Ascending aorta (tissue), 2 donors: ENCODE measurements at regions not wholly inside any gene's neighbourhood (a gene's known extent, or its start where the extent isn't known, plus 50 kb on each side); places are given as distances from the start of the nearest gene placed in this dataset.
"Not testable (repeated sequence)": the region's sequence is repeated elsewhere in the genome, so short reads cannot be mapped to it uniquely, and the experiment has no call there.

Experiments
- DNase-seq, 2 donors: peaks; one replicate each; pipeline ENCODE4 v3.0.0-alpha.2; 2019; ENCODE audit warnings: low spot score in 2 of 2
- H3K27ac ChIP-seq, 2 donors: fragments of 200-600 bp; sonication (generic); one replicate each; pipeline ENCODE4 v1.5.1; 2016 to 2017; ENCODE audit warnings: mild to moderate bottlenecking in 1 of 2
- H3K27me3 ChIP-seq: fragments of 200-600 bp; sonication (generic); one replicate; pipeline ENCODE4 v1.5.1; 2017
- H3K36me3 ChIP-seq, 2 donors: fragments of 200-600 bp; sonication (generic); one replicate each; pipeline ENCODE4 v1.5.1; 2016
- H3K4me1 ChIP-seq, 2 donors: fragments of 200-600 bp; sonication (generic); one replicate each; pipeline ENCODE4 v1.5.1; 2016 to 2017; ENCODE audit warnings: mild to moderate bottlenecking in 1 of 2
- H3K4me3 ChIP-seq, 2 donors: fragments of 200-600 bp; sonication (generic); one replicate each; pipeline ENCODE4 v1.5.1; 2016 to 2017; ENCODE audit warnings: mild to moderate bottlenecking in 1 of 2
- H3K9me3 ChIP-seq, 2 donors: fragments of 200-600 bp; sonication (generic); one replicate each; pipeline ENCODE4 v1.5.1; 2016
- intact Hi-C: fragments of 100-400 bp; cut with DNase I; formaldehyde crosslinking; loops from one replicate; pipeline ENCODE4 v1.15.1; 2023
- TF ChIP-seq, protein P1 (sequence below), 3 experiments: fragments of 200-600 bp in 2 of 3; fragments of 450-650 bp in 1 of 3; sonication (generic) in 2 of 3; IDR thresholded peaks; one replicate each; pipeline ENCODE4 v1.5.1; 2016 to 2019; ENCODE audit warnings: antibody characterized with exemption in 3 of 3, mild to moderate bottlenecking in 1 of 3, moderate library complexity in 1 of 3

DNA sequence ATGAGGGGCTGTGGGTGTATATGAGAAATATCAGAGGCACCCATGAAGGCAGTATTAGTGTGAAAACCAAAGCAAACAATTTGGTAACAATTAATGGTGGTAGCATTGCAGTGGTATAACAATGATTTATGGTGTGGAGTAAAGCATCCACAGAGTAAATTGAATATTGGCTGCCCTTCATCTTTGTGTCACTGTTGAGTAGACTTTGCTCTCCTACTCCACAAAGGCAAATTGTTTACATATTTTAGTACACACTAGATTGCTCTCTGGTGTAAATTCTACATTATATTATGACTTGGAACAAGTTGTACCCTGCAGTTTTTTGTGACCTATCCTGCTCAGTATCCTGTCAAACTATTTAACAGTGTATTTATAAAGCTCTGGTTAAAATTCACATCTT is 455.5 kb upstream of the RORB start:
- no peaks in the 10 kb centered on the region for H3K4me1 ChIP-seq
- no peak overlapping the region for H3K27ac ChIP-seq
- intact Hi-C loops: no loop called here
- DNase-seq: no peak
- no peaks in the 10 kb centered on the region for H3K36me3 ChIP-seq
- H3K9me3 ChIP-seq: no peaks in the 10 kb centered on the region
- TF ChIP-seq, protein P1, sequence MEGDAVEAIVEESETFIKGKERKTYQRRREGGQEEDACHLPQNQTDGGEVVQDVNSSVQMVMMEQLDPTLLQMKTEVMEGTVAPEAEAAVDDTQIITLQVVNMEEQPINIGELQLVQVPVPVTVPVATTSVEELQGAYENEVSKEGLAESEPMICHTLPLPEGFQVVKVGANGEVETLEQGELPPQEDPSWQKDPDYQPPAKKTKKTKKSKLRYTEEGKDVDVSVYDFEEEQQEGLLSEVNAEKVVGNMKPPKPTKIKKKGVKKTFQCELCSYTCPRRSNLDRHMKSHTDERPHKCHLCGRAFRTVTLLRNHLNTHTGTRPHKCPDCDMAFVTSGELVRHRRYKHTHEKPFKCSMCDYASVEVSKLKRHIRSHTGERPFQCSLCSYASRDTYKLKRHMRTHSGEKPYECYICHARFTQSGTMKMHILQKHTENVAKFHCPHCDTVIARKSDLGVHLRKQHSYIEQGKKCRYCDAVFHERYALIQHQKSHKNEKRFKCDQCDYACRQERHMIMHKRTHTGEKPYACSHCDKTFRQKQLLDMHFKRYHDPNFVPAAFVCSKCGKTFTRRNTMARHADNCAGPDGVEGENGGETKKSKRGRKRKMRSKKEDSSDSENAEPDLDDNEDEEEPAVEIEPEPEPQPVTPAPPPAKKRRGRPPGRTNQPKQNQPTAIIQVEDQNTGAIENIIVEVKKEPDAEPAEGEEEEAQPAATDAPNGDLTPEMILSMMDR (IDR thresholded peaks at IDR 0.05): no peak
- no peak overlapping the region for H3K4me3 ChIP-seq
- H3K27me3 ChIP-seq: no peaks in the 10 kb centered on the region

DNA sequence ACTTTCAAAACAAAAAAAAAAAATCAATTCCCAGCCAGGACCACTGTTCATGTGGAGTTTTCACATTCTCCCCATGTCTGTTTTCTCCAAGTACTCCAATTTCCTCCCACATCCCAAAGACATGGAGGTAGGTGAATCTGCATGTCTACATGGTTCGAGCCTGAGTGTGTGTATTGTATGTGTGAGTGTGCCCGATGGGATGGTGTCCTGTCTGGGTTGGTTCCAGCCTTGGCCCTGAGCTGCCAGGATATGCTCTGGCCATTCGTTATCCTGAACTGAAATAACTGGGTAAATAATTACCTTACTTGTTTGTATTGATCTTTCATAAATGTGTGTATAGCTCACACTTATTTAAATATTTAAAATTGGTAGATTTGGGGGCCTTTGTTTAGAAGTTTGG is 452.3 kb upstream of the RORB start:
- Histone ChIP-seq H3K9me3 (no peaks in the 10 kb centered on the region), H3K27ac (no peak overlapping the region), H3K4me3 (no peak overlapping the region), H3K4me1 (no peaks in the 10 kb centered on the region), H3K27me3 (no peaks in the 10 kb centered on the region), H3K36me3 (no peaks in the 10 kb centered on the region)
- TF ChIP-seq, protein P1 (IDR thresholded peaks at IDR 0.05): no peak
- intact Hi-C loops: no loop called here
- DNase-seq: no peak

DNA sequence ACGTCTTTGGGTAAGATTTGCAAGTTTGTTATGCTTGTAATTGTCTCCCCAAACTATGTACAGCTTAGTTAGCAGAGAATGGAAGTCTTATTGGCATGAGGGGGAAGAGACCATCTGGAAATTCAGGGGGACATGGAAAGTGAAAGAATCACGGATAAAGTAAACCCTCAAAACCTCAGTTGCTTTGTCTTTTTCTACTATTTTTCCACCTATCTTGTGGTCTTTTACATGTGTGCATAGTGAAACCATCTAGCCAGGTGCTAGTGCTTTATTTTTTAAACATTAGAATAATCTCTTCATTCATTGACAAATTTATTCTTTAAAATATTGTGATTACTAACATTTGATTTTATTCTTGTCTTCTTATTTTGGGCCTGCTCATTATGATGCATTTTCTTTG is 441.1 kb upstream of the RORB start:
- DNase-seq: no peak
- Histone ChIP-seq H3K4me1 (no peaks in the 10 kb centered on the region), H3K4me3 (no peak overlapping the region), H3K9me3 (no peaks in the 10 kb centered on the region), H3K36me3 (no peaks in the 10 kb centered on the region), H3K27ac (no peak overlapping the region), H3K27me3 (no peaks in the 10 kb centered on the region)
- TF ChIP-seq, protein P1 (IDR thresholded peaks at IDR 0.05): no peak
- intact Hi-C loops: no loop called here

DNA sequence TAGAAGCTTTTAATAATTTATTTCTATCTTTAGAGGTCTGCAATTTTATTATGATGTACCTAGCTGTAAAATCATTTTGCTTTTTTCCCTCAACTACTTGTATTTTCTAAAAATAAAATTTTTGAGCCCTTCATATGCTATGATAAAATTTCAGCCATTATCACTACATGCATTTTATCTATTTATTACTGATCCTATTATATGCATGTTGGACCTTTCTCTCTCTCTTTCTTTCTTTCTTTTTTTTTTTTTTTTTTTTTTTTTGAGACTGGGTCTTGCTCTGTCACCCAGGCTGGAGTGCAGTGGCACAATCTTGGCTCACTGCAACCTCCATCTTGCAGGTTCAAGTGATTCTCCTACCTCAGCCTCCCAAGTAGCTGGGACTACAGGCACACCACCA is 440.1 kb upstream of the RORB start:
- H3K27ac ChIP-seq, H3K4me1 ChIP-seq, DNase-seq, intact Hi-C loops, H3K9me3 ChIP-seq, H3K4me3 ChIP-seq, H3K27me3 ChIP-seq, H3K36me3 ChIP-seq: not testable (repeated sequence)

DNA sequence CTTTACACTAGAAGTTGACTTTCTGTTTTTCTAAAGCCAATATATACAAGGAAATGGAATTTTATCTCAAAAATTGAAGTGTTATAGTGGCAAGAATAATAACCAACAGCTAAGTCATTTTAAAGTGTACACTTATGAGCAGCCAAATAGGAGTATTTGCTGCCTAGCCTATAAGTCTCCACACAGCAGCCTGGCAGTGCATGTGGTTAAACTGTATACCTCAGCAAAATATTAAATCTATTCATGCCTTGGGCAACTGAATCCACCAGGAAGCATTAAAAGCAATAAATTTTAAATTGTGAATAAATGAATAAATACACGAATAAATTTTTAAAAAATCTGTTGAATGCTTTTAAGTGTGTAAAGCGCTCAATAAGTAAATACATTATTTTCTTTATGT is 432.4 kb upstream of the RORB start:
- no peaks in the 10 kb centered on the region for H3K27me3 ChIP-seq
- H3K27ac ChIP-seq: no peak overlapping the region
- TF ChIP-seq, protein P1 (IDR thresholded peaks at IDR 0.05): no peak
- no peaks in the 10 kb centered on the region for H3K9me3 ChIP-seq
- intact Hi-C loops: no loop called here
- DNase-seq: no peak
- no peaks in the 10 kb centered on the region for H3K36me3 ChIP-seq
- no peak overlapping the region for H3K4me3 ChIP-seq
- no peaks in the 10 kb centered on the region for H3K4me1 ChIP-seq

DNA sequence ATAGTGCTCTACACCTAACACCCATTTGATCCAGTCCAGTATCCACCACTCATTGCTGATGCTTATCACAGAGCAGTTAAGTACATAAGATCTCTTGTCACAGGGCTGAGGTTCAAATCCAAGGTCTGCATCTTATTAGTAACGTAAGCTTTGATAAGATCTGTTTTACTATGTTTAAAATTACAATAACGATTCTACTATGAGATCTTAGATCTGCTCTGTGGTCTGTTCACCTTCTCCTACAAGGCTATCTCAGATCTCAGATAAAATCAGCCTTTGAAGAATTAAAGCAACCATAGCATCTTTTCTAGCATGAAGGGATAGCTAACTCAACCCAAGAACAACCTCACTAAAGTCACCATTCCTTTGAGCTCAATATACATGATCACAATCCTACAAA is 431.0 kb upstream of the RORB start:
- intact Hi-C loops: no loop called here
- TF ChIP-seq, protein P1 (IDR thresholded peaks at IDR 0.05): no peak
- Histone ChIP-seq H3K4me3 (no peak overlapping the region), H3K27me3 (no peaks in the 10 kb centered on the region), H3K4me1 (no peaks in the 10 kb centered on the region), H3K27ac (no peak overlapping the region), H3K9me3 (no peaks in the 10 kb centered on the region), H3K36me3 (no peaks in the 10 kb centered on the region)
- no peak for DNase-seq
